ENCODE measurements at regions not wholly inside any gene's neighbourhood (a gene's known extent, or its start where the extent isn't known, plus 50 kb on each side); places are given as distances from the start of the nearest gene placed in this dataset.

GRCh38 chr1:238214449-238214848, 323.7 kb upstream of the ZP4 start:
- Histone ChIP-seq H3K4me3 (no peak overlapping the region), H3F3A (ENCODE audit: insufficient read depth, low read depth) (no peaks in the 10 kb centered on the region), H3K9me3 (ENCODE audit: insufficient read depth, low read depth) (no peaks in the 10 kb centered on the region), H3K9me2 (ENCODE audit: insufficient read depth) (no peaks in the 10 kb centered on the region; the same call in 1 of the 2 replicates), H3K4me2 (no peak overlapping the region), H3K79me2 (ENCODE audit: low read depth) (no peaks in the 10 kb centered on the region), H3K4me1 (replicated peaks; ENCODE audit: insufficient read depth) (no peaks in the 10 kb centered on the region), H3K27ac (no peak overlapping the region), H2AFZ (no peak overlapping the region), H3K27me3 (ENCODE audit: insufficient read depth, low read depth) (no peaks in the 10 kb centered on the region), H3K36me3 (ENCODE audit: low read depth) (no peaks in the 10 kb centered on the region), H4K20me1 (ENCODE audit: insufficient read depth) (no peaks in the 10 kb centered on the region)
- DNase-seq, result no peak
- TF ChIP-seq, protein P1, sequence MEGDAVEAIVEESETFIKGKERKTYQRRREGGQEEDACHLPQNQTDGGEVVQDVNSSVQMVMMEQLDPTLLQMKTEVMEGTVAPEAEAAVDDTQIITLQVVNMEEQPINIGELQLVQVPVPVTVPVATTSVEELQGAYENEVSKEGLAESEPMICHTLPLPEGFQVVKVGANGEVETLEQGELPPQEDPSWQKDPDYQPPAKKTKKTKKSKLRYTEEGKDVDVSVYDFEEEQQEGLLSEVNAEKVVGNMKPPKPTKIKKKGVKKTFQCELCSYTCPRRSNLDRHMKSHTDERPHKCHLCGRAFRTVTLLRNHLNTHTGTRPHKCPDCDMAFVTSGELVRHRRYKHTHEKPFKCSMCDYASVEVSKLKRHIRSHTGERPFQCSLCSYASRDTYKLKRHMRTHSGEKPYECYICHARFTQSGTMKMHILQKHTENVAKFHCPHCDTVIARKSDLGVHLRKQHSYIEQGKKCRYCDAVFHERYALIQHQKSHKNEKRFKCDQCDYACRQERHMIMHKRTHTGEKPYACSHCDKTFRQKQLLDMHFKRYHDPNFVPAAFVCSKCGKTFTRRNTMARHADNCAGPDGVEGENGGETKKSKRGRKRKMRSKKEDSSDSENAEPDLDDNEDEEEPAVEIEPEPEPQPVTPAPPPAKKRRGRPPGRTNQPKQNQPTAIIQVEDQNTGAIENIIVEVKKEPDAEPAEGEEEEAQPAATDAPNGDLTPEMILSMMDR (conservative IDR thresholded peaks at IDR 0.05), result no peak
- TF ChIP-seq EZH2 (IDR thresholded peaks at IDR 0.05; ENCODE audit: low read depth), result no peak
- POLR2A ChIA-PET (ENCODE audit: unreplicated experiment), result no interaction called here
- BruUV-seq (replicated peaks), result no TSS peak
- CTCF ChIA-PET, result no interaction called here
- intact Hi-C loops (cut with micrococcal nuclease; ENCODE audit: unreplicated experiment), result no loop called here

DNA sequence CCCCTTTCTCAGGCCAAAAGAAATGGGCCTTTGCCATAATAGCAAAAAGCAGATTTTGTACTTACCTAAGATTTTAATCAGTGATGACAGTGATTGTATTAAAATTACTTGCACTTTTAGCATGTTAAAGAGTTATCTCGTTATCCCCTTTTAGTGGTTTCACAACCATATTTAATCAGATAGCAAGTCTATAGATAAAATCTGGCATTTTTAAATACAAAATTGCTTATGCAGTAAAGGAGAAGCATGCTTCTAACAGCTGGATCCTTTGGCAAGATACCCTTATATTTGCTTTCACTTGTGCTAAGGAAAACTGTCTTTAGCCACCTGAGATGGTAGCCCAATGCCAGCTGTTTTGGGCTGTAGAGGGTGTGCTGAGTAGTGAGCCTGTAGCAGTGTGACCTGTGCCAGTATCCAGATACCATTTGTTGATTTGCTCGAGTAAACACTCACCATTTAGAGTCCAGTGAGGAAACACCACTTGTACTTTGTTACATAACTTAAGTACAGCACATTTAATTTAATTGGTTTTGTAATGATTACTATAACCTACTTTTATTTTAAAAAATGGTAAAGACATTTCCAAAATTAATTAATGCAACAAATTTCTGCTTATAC, 314.4 kb upstream of the ZP4 start:
- CTCF ChIA-PET, result no interaction called here
- Histone ChIP-seq H3K4me1 (replicated peaks; ENCODE audit: insufficient read depth) (no peaks in the 10 kb centered on the region), H3K9me2 (ENCODE audit: insufficient read depth) (peaks cover 4% of the 10 kb centered on the region; the same call in 1 of the 2 replicates), H3K27me3 (ENCODE audit: insufficient read depth, low read depth) (no peaks in the 10 kb centered on the region), H3K27ac (no peak overlapping the region), H3K36me3 (ENCODE audit: low read depth) (no peaks in the 10 kb centered on the region), H2AFZ (no peak overlapping the region), H3F3A (ENCODE audit: insufficient read depth, low read depth) (no peaks in the 10 kb centered on the region), H4K20me1 (ENCODE audit: insufficient read depth) (no peaks in the 10 kb centered on the region), H3K79me2 (ENCODE audit: low read depth) (no peaks in the 10 kb centered on the region), H3K9me3 (ENCODE audit: insufficient read depth, low read depth) (no peaks in the 10 kb centered on the region), H3K4me2 (no peak overlapping the region), H3K4me3 (no peak overlapping the region)
- intact Hi-C loops (cut with micrococcal nuclease; ENCODE audit: unreplicated experiment), result no loop called here
- DNase-seq, result no peak
- no peak for TF ChIP-seq EZH2 (IDR thresholded peaks at IDR 0.05; ENCODE audit: low read depth)
- TF ChIP-seq, protein P1 (conservative IDR thresholded peaks at IDR 0.05), result no peak
- POLR2A ChIA-PET (ENCODE audit: unreplicated experiment), result no interaction called here
- no TSS peak for BruUV-seq (replicated peaks)

DNA sequence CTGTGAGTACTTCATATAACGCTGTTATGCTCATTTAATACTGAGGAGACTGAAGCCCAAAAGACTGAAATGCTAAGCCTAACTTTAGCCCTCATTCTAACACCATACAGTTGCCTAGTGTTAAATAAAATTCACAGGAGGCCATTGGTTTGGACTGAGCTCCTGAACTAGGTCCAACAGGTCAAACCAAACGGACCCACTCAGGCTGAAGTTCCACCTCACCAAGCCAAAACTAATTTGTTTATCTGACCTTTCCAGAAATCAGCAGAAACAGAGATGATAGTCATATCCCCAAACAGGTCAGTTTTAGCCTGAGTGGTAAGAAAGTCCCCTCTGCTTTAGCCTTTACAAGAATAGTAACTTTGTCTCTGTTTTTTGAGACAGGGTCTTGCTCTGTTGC, 311.3 kb upstream of the ZP4 start:
- DNase-seq, result no peak
- POLR2A ChIA-PET (ENCODE audit: unreplicated experiment), result no interaction called here

More for the DNA sequence above, 311.3 kb upstream of the ZP4 start:
- intact Hi-C loops (cut with micrococcal nuclease; ENCODE audit: unreplicated experiment), result no loop called here
- Histone ChIP-seq H3K4me3 (no peak overlapping the region), H3K36me3 (ENCODE audit: low read depth) (no peaks in the 10 kb centered on the region), H3K27me3 (ENCODE audit: insufficient read depth, low read depth) (no peaks in the 10 kb centered on the region), H4K20me1 (ENCODE audit: insufficient read depth) (no peaks in the 10 kb centered on the region), H3K9me2 (ENCODE audit: insufficient read depth) (0 out of 2 replicates have a peak, but pooled peaks cover 4% of the 10 kb centered on the region), H3K9me3 (ENCODE audit: insufficient read depth, low read depth) (no peaks in the 10 kb centered on the region), H3K79me2 (ENCODE audit: low read depth) (no peaks in the 10 kb centered on the region), H3K4me1 (replicated peaks; ENCODE audit: insufficient read depth) (no peaks in the 10 kb centered on the region), H3K4me2 (no peak overlapping the region), H3F3A (ENCODE audit: insufficient read depth, low read depth) (no peaks in the 10 kb centered on the region), H2AFZ (no peak overlapping the region), H3K27ac (no peak overlapping the region)
- CTCF ChIA-PET, result no interaction called here
- no TSS peak for BruUV-seq (replicated peaks)
- TF ChIP-seq EZH2 (IDR thresholded peaks at IDR 0.05; ENCODE audit: low read depth), result no peak
- TF ChIP-seq, protein P1 (conservative IDR thresholded peaks at IDR 0.05), result no peak
